Transverse colon (tissue), 4 donors: ENCODE measurements at regions not wholly inside any gene's neighbourhood (a gene's known extent, or its start where the extent isn't known, plus 50 kb on each side); places are given as distances from the start of the nearest gene placed in this dataset.

Source experiments
- EP300 ChIP-seq: sonication (generic); formaldehyde crosslinking; IDR thresholded peaks from one replicate; pipeline ENCODE4 v1.6.1; 2017; ENCODE audit warnings: antibody characterized with exemption, low read depth
- POLR2A ChIP-seq: fragments of 450-650 bp; IDR thresholded peaks from one replicate; pipeline ENCODE4 v1.6.1; 2016; ENCODE audit warnings: antibody characterized with exemption, mild to moderate bottlenecking, moderate library complexity
- POLR2AphosphoS5 ChIP-seq, 3 donors: sonication (generic); formaldehyde crosslinking; IDR thresholded peaks; one replicate each; pipeline ENCODE4 v1.6.1; 2016; ENCODE audit warnings: antibody characterized with exemption in 3 of 3
- TF ChIP-seq, protein P1 (sequence below), 5 experiments: fragments of 200-600 bp in 3 of 5; fragments of 450-650 bp in 2 of 5; sonication (generic) in 3 of 5; IDR thresholded peaks; 1 replicate in 2 of 5; 2 replicates in 3 of 5; pipeline ENCODE4 v1.5.1; 2016 to 2017; ENCODE audit warnings: antibody characterized with exemption in 5 of 5, inconsistent platforms in 3 of 5, mild to moderate bottlenecking in 2 of 5, moderate library complexity in 1 of 5

DNA sequence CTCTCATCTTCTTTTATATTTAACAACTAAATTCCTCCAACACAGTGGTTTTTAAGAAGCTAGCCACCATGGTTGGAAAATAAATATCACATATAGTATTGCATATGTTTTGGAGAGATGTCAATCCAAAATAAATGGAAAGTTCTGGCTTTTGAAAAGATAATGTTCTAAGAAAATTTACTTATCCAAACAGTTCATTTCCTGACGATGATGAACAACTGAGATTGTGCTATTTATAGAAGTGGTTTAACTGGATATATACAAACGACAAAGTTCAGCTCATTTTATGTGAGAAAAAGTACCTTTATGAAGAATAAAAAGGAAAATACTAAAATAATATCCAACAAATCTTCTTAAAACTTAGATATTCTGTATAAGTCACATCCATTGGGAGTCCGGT, 174.7 kb downstream of the MZT1 start:
- TF ChIP-seq, protein P1, sequence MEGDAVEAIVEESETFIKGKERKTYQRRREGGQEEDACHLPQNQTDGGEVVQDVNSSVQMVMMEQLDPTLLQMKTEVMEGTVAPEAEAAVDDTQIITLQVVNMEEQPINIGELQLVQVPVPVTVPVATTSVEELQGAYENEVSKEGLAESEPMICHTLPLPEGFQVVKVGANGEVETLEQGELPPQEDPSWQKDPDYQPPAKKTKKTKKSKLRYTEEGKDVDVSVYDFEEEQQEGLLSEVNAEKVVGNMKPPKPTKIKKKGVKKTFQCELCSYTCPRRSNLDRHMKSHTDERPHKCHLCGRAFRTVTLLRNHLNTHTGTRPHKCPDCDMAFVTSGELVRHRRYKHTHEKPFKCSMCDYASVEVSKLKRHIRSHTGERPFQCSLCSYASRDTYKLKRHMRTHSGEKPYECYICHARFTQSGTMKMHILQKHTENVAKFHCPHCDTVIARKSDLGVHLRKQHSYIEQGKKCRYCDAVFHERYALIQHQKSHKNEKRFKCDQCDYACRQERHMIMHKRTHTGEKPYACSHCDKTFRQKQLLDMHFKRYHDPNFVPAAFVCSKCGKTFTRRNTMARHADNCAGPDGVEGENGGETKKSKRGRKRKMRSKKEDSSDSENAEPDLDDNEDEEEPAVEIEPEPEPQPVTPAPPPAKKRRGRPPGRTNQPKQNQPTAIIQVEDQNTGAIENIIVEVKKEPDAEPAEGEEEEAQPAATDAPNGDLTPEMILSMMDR (IDR thresholded peaks at IDR 0.05), result no peak
- no peak for TF ChIP-seq POLR2A
- TF ChIP-seq EP300, result no peak
- no peak for TF ChIP-seq POLR2AphosphoS5 (IDR thresholded peaks at IDR 0.05)
